ENCODE measurements at regions not wholly inside any gene's neighbourhood (a gene's known extent, or its start where the extent isn't known, plus 50 kb on each side); places are given as distances from the start of the nearest gene placed in this dataset.
"Not testable (repeated sequence)": the region's sequence is repeated elsewhere in the genome, so short reads cannot be mapped to it uniquely, and the experiment has no call there.

DNA sequence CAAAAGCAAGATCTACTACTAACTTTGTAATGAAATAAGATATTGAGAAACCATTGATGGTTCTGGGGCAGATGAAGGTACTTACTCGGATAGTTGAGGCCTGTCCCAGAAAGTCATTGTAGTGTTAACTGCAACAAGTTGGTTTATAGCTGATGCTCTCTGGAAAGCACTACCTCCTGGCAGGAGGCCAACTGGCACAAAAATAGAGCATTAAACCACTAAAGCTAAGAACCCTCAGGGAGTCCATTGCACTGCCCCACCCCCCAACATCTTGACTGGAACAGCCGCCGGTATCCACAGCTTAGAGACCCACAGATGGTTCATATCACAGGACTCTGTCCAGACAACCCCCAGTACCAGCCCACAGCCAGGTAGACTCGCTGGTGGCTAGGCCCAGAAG, 552.5 kb upstream of the CRIM1 start:
- DNase-seq (ENCODE audit: low read depth): no peak

DNA sequence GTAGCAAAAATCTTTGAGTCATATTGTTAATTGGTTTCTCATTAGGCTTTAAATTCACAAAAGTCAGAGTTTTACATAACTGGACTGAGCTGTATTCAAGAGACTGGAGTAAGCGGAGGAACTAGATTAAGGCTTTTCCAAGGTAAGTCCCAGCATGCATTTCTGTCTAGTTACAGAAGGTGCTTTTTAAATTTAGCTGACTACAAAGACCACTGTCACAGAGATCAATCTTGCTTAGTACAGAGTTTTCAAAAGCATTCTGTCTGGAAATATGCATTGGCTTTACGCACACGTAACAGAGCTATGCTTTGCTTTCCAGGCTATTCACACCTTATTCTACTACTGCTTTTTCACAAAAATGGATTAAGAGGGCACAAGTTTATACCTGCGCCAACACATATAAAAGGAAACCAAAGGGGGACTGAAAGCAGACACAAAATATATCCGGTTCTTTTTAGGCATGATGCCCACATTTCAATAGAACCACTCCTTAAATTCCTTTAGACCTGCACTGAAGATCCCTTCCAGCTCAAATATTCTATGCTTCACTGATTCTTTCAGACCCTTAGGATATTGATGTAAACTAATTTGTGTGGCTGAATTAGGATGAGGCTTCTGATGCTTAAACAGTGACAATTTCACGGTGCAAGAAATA, 560.7 kb upstream of the CRIM1 start:
- DNase-seq (ENCODE audit: low read depth): no peak

DNA sequence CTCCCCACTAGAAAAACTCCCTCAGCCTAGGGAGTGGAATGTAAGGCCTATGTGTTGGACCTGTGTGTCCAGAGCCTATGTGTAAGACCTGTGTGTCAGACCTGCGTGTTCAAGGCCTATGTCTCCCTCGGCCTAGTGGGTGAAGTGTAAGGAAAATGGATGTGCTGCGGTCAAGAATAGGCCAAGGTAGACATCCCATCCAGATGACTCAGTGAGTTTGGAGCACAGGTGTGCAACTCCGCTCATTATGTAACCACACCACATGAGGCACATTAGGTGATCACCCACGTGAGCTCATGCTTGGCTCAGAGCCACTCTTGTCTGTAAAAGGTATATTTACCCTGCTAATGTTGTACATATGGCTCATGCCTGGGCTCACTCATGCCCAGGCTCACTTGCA, 565.3 kb upstream of the CRIM1 start:
- DNase-seq (ENCODE audit: low read depth): no peak

DNA sequence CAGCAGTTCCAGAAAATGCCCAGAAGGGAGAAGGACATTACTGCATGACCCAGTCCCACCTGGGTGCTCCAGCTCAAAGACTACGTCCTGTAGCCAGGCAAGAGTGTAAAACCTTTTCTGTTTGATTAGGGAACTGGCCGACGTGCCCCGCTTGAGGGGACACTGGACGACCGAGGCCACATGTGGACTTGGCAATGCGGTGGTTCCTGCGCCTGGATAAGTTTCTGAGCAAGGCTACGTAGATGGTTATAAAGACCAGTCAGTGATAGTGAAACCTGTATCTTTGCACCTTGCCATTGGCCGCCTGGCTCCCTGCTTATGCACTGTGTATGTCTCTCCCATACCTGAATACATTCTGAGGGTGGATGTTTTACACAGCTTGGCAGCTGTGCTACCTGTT, 567.0 kb upstream of the CRIM1 start:
- no peak for DNase-seq (ENCODE audit: low read depth)

DNA sequence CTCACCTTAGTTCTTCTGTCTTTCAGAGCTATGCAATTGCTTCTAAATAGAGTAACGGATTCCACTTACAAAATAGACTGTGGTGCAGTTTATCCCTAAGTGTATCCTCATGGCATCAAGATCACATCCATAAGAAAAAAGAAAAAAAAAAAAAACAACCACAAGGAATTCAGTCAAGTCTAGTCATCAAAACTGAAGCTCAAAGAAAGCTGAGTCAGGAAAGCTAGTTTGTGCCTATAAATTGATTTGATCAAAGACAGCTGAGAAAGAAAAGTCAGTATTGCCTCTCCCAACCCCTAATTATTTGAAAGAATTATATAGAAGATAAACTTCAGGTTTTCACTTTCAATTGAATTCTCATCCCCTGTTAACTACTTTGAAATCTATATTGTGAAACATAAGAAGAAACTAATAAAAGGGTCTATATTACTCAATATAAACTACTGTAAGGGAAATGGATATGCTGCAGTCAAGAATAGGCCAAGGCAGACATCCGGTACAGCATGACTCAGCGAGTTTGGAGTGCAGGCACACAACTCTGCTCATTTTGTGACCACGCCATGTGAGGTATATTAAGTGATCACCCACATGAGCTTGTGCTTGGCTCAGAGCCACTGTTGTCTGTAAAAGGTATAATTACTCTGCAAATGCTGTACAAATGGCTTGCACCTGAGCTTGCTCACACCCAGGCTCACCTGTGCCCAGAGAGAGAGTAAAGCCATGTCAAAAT, 568.1 kb upstream of the CRIM1 start:
- no peak for DNase-seq (ENCODE audit: low read depth)

DNA sequence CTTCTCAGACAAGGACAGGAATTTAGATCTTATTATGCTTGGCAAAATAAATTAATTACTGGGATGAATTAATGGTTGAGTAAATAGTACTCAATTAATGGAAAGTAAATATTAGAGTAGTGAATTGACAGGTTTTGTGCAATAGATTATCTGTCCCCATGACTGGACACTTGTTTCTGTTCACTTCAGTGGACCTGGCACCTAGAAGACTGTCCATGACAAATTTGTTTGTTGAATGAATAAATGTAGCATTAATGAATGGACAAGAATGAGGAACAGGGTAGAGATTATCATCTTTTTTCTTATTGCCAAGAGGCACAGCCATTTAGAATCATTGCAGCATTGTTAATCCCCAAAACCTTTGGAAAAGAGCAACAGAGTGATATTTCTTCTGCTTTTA, 570.0 kb upstream of the CRIM1 start:
- DNase-seq (ENCODE audit: low read depth): no peak

DNA sequence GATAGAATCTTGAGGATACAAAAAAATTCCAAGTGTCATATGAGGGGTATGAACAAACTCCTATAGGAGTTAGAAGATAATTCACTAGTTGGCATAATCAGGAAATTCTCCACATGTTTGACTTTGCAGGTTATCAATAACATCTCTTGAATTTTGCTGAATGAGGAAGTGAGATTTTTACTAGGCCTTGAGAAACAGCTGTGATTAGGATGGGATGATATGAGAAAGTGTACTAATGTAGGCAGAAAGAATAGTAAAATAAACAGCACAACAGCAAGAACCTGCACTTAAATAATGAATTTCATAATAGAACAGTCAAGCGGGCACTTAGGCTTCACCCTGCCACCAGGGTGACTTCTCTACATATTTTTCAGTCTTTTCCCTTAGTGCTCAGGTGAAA, 570.8 kb upstream of the CRIM1 start:
- no peak for DNase-seq (ENCODE audit: low read depth)

DNA sequence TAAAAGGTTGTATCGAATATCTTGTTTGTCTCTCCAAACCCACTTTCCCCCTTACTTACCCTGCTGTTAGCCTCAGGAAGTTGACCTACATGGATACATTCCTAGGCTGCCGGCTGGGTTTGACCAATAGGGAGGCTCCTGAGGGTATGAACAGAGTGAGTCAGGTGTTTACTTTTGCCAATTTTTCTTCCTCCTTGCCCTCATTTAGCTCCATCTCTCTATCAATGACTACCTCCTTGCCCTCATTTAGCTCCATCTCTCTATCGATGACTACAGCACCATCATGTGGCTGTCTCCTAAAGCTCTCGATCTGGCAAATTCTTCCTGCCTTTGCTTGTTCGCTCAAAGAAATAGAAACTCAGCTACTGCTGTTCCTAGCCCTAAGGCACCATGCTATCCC, 571.9 kb upstream of the CRIM1 start:
- no peak for DNase-seq (ENCODE audit: low read depth)

DNA sequence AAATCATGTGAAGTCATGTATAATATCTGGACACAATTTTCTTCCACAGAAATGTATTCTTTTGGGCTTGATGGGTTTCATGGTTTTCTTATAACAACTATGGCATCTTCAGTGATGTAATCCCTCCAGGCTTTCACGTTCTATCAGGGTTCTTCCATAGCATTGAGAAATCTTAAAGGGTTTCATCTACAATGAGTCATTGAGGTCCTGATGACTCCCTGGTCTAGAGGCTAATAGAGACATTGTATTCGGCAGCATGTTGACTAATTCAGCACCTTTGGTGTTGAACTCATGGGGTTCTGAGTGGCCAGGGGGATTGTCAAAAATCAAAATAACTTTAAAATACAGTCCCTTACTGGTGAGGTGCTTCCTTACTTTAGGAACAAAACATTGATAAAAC, 614.0 kb upstream of the CRIM1 start:
- DNase-seq (ENCODE audit: low read depth): no peak

DNA sequence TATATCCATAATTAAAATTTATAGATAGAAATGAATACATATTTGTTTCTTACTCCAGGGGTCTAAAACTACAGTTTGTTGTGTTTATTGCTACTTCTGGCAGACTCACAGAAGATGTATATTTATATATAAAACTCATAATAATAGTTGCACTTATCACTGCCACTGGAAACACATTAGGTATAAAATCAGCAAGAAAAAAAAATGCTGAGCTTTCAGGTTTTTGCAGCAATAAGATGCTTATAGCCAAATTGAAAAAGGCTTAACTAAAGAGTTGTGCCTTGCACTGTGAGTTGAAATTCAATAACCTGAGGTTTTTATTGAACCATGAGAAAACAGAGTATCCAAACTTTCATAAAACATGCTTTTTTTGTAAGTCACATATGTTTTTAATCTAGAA, 623.9 kb upstream of the CRIM1 start:
- no peak for DNase-seq (ENCODE audit: low read depth)

DNA sequence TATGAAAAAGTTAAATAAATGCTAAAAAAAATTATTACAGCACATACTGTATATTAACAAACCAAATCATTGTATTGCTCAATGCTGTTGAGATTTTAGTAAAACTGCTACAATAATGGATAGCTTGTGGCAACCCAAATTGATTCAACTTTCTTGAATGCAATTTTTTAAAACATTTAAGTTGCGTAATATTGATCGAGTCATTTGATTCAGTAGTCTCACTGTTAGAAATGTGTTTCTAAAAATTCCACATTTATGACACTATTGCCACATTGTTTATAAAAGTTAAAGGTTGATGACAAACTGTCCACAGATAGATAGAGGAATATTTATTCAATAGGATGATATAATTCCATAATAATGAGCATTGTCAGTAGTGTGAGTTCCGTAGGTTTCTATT, 640.7 kb upstream of the CRIM1 start:
- no peak for DNase-seq (ENCODE audit: low read depth)

DNA sequence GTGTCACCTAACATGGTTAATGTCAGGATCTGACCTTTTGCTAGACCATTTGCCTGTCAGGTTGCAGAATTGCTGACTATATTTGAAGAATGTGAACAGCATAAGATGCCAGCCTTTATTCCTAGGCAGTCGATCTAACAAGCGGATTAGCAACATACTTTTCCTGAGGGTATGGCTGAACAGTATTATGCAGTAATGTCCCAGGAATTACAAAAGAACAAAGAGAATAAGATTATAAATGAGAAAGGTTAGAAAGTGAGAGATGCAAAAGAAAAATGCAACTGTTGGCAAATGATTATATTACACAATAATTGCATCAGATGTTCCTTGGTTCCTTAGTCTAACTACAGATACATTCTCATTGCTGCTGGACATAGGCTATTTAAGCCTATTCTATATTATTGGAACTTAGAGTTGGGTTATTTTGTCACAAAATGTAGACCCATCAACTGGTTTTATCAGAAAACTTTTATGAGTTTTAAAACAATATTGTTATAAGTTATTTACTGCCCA, 647.1 kb upstream of the CRIM1 start:
- no peak for DNase-seq (ENCODE audit: low read depth)

DNA sequence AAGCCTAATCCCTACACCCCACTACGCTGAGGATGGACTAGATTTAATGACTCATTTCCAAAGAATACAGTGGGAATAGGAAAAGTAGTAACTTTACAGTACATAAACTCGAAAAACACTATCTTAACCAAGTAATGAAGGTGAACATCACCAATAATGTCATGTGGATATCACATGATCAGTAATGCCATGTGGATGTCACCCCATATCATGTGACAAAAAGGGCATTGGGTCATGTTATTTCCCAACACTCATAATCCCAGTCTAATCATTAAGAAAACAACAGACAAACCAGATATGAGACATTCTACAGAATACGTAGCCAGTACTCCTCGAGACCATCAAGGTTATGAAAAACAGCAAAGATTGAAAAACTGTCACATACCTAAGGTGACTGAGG, 667.3 kb upstream of the CRIM1 start:
- no peak for DNase-seq (ENCODE audit: low read depth)

DNA sequence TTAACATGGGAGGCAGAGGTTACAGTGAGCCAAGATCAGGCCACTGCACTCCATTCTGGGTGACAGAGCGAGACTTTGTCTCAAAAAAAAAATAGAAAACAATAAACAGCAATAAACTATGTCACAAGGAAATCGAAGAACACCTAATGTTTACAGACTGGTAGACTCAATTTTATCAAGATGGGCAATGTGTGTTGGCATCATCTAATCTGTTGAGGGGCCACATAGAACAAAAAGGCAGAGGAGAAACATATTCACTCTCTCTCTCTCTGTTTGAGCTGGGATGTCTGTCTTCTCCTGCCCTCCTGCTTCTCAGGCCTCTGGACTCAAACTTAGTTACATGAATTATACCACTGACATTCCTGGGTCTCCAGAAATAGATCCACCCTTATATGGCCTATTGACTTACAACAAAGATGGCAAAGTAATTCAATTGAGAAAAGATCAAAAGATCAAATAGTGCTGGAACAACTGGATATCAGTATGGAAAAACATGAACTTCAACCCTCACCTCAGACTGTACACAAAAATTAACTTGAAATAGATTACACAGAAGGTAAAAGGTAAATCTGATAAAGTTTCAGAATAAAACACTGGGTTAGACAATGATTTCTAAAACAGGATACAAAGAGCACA, 703.8 kb upstream of the CRIM1 start:
- DNase-seq (ENCODE audit: low read depth): no peak

DNA sequence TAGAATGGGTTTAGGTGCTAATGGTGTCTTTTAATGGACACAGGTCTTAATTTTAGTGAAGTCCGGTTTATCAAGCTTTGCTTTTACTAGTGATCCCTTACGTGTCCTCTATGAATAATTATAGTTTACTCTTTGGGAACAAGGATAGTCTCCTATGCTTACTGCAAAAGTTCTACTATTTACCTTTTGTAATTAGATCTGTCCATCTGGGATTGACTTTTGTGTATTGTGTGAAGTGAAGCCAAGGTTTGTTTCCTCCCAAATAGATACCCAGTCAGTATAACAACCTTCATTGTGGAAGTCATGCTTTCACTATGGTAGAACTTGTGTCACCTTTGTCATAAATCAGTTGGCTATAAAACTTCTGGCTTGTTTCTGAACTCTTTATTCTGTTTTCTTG, 740.9 kb upstream of the CRIM1 start:
- no peak for DNase-seq (ENCODE audit: low read depth)

DNA sequence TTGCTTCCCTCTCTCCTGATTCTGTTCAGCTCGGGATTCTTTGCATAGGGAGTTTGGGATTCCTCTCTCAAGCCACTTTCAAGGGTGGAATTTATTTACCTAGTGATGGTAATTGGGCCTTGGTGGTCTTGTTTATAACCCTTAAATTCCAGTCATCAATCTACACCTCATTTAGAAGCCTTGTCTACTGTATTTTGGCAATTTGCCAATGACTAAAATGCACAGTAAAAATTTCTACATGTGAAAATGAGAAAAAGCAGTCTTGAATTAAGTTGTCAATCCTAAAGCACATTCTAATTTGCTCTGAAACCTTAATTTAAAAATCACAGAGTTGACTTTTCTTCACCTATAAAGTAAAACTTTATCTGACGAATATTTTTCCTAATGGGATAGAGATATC, 749.2 kb upstream of the CRIM1 start:
- DNase-seq (ENCODE audit: low read depth): no peak

DNA sequence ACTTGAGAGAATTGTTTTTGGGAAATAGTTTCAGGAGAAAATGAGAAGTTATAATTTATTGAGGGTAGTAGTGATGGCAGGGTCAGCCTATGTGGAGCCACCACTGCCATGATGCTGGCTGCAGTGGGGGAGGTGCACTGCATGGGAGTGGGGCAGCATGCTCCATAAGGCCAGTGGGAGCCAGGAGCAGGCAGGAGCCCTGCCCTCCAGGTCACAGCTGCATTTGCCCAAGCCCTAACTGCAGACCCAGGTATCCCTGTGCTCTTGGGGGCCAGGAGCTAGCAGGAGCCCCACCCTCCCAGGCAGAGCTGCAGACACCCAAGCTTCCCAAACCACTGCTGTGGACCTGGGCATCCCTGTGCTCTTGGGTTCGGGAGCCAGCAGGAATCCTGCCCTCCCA, 757.3 kb upstream of the CRIM1 start:
- DNase-seq (ENCODE audit: low read depth): no peak

DNA sequence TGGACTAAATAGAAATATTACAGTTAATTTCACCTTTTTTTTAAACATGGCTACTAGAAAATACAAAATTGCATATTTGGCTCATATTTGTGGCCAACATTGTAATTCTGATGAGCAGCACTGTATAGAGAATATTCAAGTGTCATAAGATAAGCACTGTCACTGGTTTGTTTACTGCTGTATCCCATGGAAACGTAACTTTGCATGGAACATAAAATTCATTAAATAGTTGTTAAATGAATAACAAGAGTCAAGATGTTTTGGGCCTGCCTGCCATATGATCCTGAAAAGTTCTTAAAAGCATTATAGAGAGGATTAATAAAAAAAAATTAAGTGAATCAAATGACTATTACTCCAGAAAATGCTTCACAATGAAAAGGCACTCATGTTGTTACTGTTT, 763.7 kb upstream of the CRIM1 start:
- no peak for DNase-seq (ENCODE audit: low read depth)

DNA sequence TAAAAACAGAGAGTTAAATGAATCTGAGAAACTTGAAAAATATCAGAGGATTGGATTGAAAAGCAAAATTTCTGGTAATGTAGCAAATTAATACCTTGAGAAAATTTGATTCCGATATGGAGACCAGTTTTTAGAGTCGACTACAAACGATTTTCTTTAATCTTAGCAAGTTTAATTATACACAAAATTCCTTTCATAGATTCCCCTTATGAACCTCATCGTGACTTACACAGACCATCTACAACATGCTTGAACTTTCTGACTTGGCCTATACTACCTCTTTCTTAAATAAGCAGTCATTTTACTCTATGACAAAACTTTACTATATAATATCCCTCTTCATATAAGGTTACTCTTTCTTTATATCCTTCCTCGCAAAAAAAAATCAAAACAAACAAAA, 769.6 kb upstream of the CRIM1 start:
- DNase-seq (ENCODE audit: low read depth): no peak

DNA sequence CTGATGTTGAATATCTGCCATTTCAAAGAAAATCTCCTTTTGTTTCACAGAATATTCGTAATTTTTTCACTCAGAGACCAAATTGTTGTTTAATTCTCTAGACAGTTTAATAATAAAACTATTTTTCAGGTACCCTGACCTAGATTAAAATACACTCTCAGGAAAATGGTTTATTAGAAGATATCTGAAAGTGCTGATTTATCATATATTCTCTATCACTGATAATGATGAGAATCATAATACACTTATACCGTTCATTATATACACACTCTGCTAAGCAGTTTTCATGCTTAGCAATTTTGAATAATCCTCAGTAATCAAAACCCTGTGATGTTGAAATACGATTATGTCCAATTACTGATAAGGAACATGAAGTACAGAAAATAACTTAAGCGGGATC, 772.9 kb upstream of the CRIM1 start:
- no peak for DNase-seq (ENCODE audit: low read depth)

DNA sequence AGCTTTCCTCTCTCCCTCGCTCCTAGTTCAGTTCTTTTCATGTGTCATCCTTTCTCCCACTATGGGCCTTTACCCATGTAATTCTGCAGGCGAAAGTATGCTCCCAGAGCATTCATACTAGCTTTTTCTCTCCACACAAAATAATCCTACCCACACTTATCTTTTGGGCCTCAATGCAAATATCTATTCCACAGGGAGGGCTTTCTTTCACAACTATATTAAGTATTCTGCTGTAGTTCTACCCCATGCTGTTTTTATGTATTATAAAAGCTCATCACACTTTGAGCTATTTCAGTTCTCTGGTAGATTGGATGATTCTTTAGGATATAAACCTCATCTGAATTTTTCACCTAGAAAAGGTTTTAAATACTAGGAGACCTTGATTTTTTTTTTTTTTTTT, 774.6 kb upstream of the CRIM1 start:
- DNase-seq (ENCODE audit: low read depth): no peak

DNA sequence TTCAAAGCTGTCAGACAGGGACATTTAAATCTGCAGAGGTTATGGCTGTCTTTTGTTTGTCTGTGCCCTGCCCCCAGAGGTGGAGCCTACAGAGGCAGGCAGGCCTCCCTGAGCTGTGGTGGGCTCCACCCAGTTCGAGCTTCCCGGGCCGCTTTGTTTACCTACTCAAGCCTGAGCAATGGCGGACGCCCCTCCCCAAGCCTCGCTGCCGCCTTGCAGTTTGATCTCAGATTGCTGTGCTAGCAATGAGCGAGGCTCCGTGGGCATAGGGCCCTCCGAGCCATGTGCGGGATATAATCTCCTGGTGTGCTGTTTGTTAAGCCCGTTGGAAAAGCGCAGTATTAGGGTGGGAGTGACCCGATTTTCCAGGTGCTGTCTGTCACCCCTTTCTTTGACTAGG, 787.0 kb upstream of the CRIM1 start:
- not testable (repeated sequence) for DNase-seq (ENCODE audit: low read depth)

DNA sequence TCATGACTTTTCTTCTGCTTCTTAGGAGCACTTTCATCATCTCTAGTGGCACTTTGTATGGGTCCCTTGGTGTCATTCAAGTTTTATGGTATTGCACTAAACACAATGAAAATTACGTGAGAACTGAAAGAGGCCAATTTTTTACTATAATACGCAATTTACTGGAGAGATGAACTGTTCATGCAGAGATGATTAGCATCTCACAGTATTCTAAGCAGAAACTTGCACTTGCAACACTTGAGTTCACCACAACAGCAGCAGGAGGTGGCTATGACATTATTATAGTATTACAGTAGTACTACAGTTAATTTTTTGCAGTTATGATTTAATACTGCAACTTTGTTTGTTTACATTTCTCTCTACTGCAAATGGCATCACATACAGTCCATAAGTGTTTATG, 793.1 kb upstream of the CRIM1 start:
- no peak for DNase-seq (ENCODE audit: low read depth)

DNA sequence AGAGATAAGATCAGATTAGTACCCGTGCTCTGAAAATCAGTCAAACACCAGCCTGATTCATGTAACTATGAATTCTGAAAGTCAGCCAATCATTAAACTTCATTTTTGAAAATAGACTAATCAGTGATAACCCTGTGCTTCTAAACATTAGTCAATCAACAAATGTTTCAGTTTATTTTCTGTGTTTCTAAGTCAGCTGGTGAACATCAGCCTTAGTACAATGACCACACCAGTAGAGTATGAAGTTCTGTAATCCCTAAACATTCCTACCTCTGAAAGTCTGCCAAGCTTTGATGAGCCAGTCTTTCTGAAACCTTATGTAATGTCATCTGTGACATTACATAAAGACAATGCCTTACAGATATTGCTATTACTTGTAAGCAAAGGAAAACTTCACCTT, 807.4 kb upstream of the CRIM1 start:
- no peak for DNase-seq (ENCODE audit: low read depth)
